Osteoblast (primary cell): ENCODE measurements at regions not wholly inside any gene's neighbourhood (a gene's known extent, or its start where the extent isn't known, plus 50 kb on each side); places are given as distances from the start of the nearest gene placed in this dataset.

Experiments used
- DNase-seq: peaks from one replicate; pipeline ENCODE4 v3.0.0; 2011; ENCODE audit warnings: low spot score, mixed read lengths; ENCODE audit not compliant: insufficient read length; ENCODE audit errors: missing footprints
- H2AFZ ChIP-seq: 2 replicates; pipeline ENCODE4 v1.6.0; 2011; ENCODE audit warnings: mild to moderate bottlenecking, low read length
- H3K27ac ChIP-seq: 2 replicates; pipeline ENCODE4 v1.5.1; 2011; ENCODE audit warnings: mild to moderate bottlenecking, low read depth, low read length, moderate library complexity
- H3K27me3 ChIP-seq: 2 replicates; pipeline ENCODE4 v1.6.0; 2012; ENCODE audit warnings: mild to moderate bottlenecking, control low read depth, inconsistent platforms, low read length, moderate library complexity; ENCODE audit not compliant: insufficient read depth
- H3K36me3 ChIP-seq: 2 replicates; pipeline ENCODE4 v1.5.1; 2011; ENCODE audit warnings: mild to moderate bottlenecking, low read length, control low read depth, moderate library complexity; ENCODE audit not compliant: insufficient read depth
- H3K4me1 ChIP-seq: 2 replicates; pipeline ENCODE4 v1.5.1; 2011; ENCODE audit warnings: mild to moderate bottlenecking, low read length, control low read depth, moderate library complexity; ENCODE audit not compliant: insufficient read depth
- H3K4me2 ChIP-seq: 2 replicates; pipeline ENCODE4 v1.6.0; 2011; ENCODE audit warnings: mild to moderate bottlenecking, low read length; ENCODE audit not compliant: insufficient read depth
- H3K4me3 ChIP-seq: fragments of 200-600 bp; sonication (generic); 3 replicates; pipeline ENCODE4 v1.5.1; 2012; ENCODE audit warnings: mild to moderate bottlenecking, low read length, inconsistent platforms; ENCODE audit not compliant: insufficient read depth
- H3K79me2 ChIP-seq: 2 replicates; pipeline ENCODE4 v1.6.0; 2012; ENCODE audit warnings: mild to moderate bottlenecking, low read length, control low read depth, inconsistent platforms; ENCODE audit not compliant: insufficient read depth
- H3K9me3 ChIP-seq: 2 replicates; pipeline ENCODE4 v1.5.1; 2011; ENCODE audit warnings: low read depth, low read length, control low read depth
- H4K20me1 ChIP-seq: 2 replicates; pipeline ENCODE4 v1.6.0; 2012; ENCODE audit warnings: mild to moderate bottlenecking, low read length, control low read depth; ENCODE audit not compliant: insufficient read depth
- CTCF ChIP-seq: IDR thresholded peaks from 2 replicates; pipeline ENCODE4 v1.5.1; 2011; ENCODE audit warnings: mild to moderate bottlenecking, low read depth, low read length, moderate library complexity; ENCODE audit errors: extremely low read depth

GRCh38 chr14:39988939-39989338, 556.7 kb upstream of the FBXO33 start:
- Histone ChIP-seq H3K79me2 (no peaks in the 10 kb centered on the region), H3K27me3 (no peaks in the 10 kb centered on the region), H3K4me2 (no peak overlapping the region), H3K27ac (no peak overlapping the region), H3K9me3 (no peaks in the 10 kb centered on the region), H2AFZ (no peak overlapping the region), H3K4me3 (no peak overlapping the region), H3K36me3 (no peaks in the 10 kb centered on the region), H3K4me1 (no peaks in the 10 kb centered on the region), H4K20me1 (no peaks in the 10 kb centered on the region)
- DNase-seq = no peak
- TF ChIP-seq CTCF = no peak

DNA sequence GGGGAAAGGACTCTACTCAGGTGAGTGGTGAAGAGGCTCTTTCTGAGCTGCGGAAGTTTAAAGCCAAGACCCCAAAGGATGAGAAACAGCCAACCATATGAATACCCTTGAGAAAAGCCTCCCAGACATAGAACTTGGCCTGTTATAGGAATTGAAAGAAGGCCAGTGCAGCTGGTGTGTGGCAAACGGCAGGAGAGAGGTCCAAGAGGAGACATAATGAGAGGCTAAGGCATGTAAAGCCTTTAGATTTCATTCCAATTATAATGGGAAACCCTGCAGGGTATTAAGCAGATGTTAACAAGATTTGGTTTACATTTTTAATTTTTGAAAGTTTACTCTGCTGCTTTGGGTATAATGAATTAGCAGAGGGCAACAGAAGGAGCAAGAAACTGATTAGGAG, 552.1 kb upstream of the FBXO33 start:
- Histone ChIP-seq H2AFZ (no peak overlapping the region), H3K4me1 (no peaks in the 10 kb centered on the region), H3K9me3 (peaks cover 2% of the 10 kb centered on the region), H3K4me3 (no peak overlapping the region), H3K36me3 (no peaks in the 10 kb centered on the region), H4K20me1 (no peaks in the 10 kb centered on the region), H3K79me2 (no peaks in the 10 kb centered on the region), H3K27ac (no peak overlapping the region), H3K4me2 (no peak overlapping the region), H3K27me3 (no peaks in the 10 kb centered on the region)
- TF ChIP-seq CTCF = no peak
- DNase-seq = no peak

DNA sequence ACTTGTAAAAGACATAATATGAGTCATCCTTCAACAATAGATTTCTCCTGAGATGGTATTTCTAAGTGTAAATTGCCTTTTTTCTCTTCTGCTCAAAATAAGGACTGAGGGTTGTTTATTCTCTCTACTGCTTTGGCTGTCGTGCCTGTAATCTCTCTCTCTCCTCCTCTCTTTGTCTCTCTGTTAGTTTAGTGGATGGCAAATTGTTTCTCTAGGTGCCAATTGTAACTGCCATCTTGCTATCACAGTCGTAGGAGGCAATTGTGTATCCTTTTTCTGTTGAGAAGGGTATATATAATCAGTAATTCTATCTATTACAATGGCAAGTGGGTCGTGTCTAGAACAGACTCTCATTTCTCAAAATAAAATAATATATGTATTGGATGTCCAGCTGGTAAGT, 545.0 kb upstream of the FBXO33 start:
- Histone ChIP-seq H3K27me3 (no peaks in the 10 kb centered on the region), H3K4me2 (no peak overlapping the region), H4K20me1 (no peaks in the 10 kb centered on the region), H3K4me1 (no peaks in the 10 kb centered on the region), H2AFZ (no peak overlapping the region), H3K79me2 (no peaks in the 10 kb centered on the region), H3K4me3 (no peak overlapping the region), H3K9me3 (peaks cover 2% of the 10 kb centered on the region), H3K27ac (no peak overlapping the region), H3K36me3 (no peaks in the 10 kb centered on the region)
- DNase-seq = no peak
- no peak for TF ChIP-seq CTCF

GRCh38 chr14:39974036-39974435, 541.8 kb upstream of the FBXO33 start:
- no peak for DNase-seq
- H3K27ac ChIP-seq = no peak overlapping the region
- no peak overlapping the region for H2AFZ ChIP-seq
- no peaks in the 10 kb centered on the region for H3K36me3 ChIP-seq
- no peaks in the 10 kb centered on the region for H3K79me2 ChIP-seq
- TF ChIP-seq CTCF = no peak
- H3K4me1 ChIP-seq = no peaks in the 10 kb centered on the region
- H3K4me3 ChIP-seq = no peak overlapping the region
- H3K9me3 ChIP-seq = no peaks in the 10 kb centered on the region
- no peak overlapping the region for H3K4me2 ChIP-seq
- H3K27me3 ChIP-seq = no peaks in the 10 kb centered on the region
- no peaks in the 10 kb centered on the region for H4K20me1 ChIP-seq
